IPS-15b (cell line): ENCODE measurements at regions not wholly inside any gene's neighbourhood (a gene's known extent, or its start where the extent isn't known, plus 50 kb on each side); places are given as distances from the start of the nearest gene placed in this dataset.
"Not testable (repeated sequence)": the region's sequence is repeated elsewhere in the genome, so short reads cannot be mapped to it uniquely, and the experiment has no call there.

ENCODE experiments used
- H3K27me3 ChIP-seq: one replicate; pipeline ENCODE4 v1.6.1; 2013; ENCODE audit warnings: low read length; ENCODE audit not compliant: control insufficient read depth, insufficient read depth
- H3K36me3 ChIP-seq: one replicate; pipeline ENCODE4 v1.6.1; 2013; ENCODE audit warnings: low read length; ENCODE audit not compliant: control insufficient read depth, insufficient read depth
- H3K4me1 ChIP-seq: one replicate; pipeline ENCODE4 v1.6.1; 2013; ENCODE audit warnings: mild to moderate bottlenecking, low read length; ENCODE audit not compliant: control insufficient read depth, insufficient read depth
- H3K4me3 ChIP-seq: one replicate; pipeline ENCODE4 v1.5.1; 2013; ENCODE audit warnings: low read depth, low read length
- H3K9ac ChIP-seq: one replicate; pipeline ENCODE4 v1.6.1; 2013; ENCODE audit warnings: low read depth, mild to moderate bottlenecking, low read length
- H3K9me3 ChIP-seq: one replicate; pipeline ENCODE4 v1.6.1; 2013; ENCODE audit warnings: mild to moderate bottlenecking, low read length; ENCODE audit not compliant: control insufficient read depth, insufficient read depth

DNA sequence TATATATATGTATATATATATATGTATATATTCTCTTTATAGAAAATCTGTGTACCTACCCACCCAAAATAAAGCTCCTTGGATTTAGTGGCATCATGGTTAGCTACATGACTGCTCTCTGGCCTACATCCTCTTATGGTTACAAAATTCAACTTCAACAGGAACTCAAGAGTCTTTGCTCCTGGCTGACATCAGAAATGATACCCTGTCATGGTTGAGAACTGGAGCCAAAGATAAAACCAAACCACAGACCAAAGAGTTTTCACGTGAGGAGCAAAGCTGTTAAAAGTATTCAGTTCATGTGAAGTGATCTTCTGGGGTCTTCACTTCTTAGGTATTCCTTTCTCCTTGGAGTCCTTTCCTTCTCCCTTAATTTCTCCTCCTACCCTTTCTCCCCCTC, 476.3 kb downstream of the SOX11 start:
- H3K9ac ChIP-seq = no peak overlapping the region
- H3K9me3 ChIP-seq = no peaks in the 10 kb centered on the region

DNA sequence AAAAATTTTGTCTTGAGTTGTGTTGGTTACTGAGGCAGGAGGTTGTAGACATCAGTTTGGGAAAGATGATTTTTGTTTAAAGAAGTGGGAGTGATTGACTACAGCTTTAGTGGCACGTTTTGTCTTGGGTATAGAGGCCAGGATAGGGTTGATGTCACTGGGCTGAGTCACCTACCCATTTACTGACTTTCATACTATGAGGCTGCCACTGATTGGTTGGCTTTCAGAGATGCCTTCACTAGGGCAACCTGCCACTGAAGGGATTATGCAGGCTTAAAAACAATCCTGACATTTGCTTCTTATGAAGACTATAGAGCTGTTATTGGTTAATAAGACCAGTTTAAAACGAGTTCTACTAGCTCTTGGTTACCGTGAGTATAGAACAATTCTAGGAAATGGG, 479.1 kb downstream of the SOX11 start:
- Histone ChIP-seq H3K36me3 (no peaks in the 10 kb centered on the region), H3K27me3 (no peaks in the 10 kb centered on the region), H3K9ac (no peak overlapping the region), H3K4me3 (no peak overlapping the region), H3K9me3 (no peaks in the 10 kb centered on the region), H3K4me1 (no peaks in the 10 kb centered on the region)

More for the DNA sequence above, 476.3 kb downstream of the SOX11 start:
- no peak overlapping the region for H3K4me3 ChIP-seq
- H3K4me1 ChIP-seq = peaks cover 2% of the 10 kb centered on the region
- H3K27me3 ChIP-seq = no peaks in the 10 kb centered on the region
- no peaks in the 10 kb centered on the region for H3K36me3 ChIP-seq

- H3K4me3 ChIP-seq = no peak overlapping the region
- no peaks in the 10 kb centered on the region for H3K27me3 ChIP-seq
- no peaks in the 10 kb centered on the region for H3K36me3 ChIP-seq
- no peak overlapping the region for H3K9ac ChIP-seq
- H3K4me1 ChIP-seq = no peaks in the 10 kb centered on the region
- H3K9me3 ChIP-seq = no peaks in the 10 kb centered on the region
These were observed 485.6 kb downstream of the SOX11 start for GRCh38 chr2:6177811-6178210.

GRCh38 chr2:6181525-6181924, 489.3 kb downstream of the SOX11 start:
- H3K9ac ChIP-seq = no peak overlapping the region
- H3K36me3 ChIP-seq = no peaks in the 10 kb centered on the region
- H3K4me1 ChIP-seq = no peaks in the 10 kb centered on the region
- no peak overlapping the region for H3K4me3 ChIP-seq
- H3K9me3 ChIP-seq = no peaks in the 10 kb centered on the region
- no peaks in the 10 kb centered on the region for H3K27me3 ChIP-seq

- no peaks in the 10 kb centered on the region for H3K4me1 ChIP-seq
These were observed 489.7 kb downstream of the SOX11 start for GRCh38 chr2:6181926-6182325.

DNA sequence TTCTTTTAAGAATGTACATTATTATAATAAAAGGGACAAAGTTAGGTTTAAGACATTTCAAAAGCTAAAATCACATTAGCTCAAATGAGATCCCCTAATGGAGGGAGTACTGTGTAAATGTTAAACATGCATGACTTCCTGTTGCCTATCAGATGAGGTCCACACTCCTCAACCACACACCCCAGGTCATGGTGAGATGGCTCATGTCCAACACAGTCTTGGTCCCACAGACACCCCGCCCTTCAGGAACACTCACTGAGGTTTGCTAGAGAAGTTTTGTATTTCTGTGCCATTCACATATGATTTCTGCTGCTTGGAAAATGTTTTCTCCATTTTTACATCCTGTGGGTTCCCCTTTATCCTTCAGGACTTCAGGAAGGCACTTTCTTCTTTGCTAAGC, 491.0 kb downstream of the SOX11 start:
- H3K4me1 ChIP-seq = no peaks in the 10 kb centered on the region
- H3K36me3 ChIP-seq = no peaks in the 10 kb centered on the region
- no peaks in the 10 kb centered on the region for H3K27me3 ChIP-seq
- H3K9me3 ChIP-seq = no peaks in the 10 kb centered on the region
- no peak overlapping the region for H3K4me3 ChIP-seq
- no peak overlapping the region for H3K9ac ChIP-seq

More at GRCh38 chr2:6181926-6182325, 489.7 kb downstream of the SOX11 start:
- H3K4me3 ChIP-seq = no peak overlapping the region
- H3K27me3 ChIP-seq = no peaks in the 10 kb centered on the region
- H3K36me3 ChIP-seq = no peaks in the 10 kb centered on the region
- no peak overlapping the region for H3K9ac ChIP-seq
- H3K9me3 ChIP-seq = no peaks in the 10 kb centered on the region

- H3K36me3 ChIP-seq = no peaks in the 10 kb centered on the region
- H3K4me1 ChIP-seq = no peaks in the 10 kb centered on the region
- H3K4me3 ChIP-seq = no peak overlapping the region
- no peaks in the 10 kb centered on the region for H3K27me3 ChIP-seq
- no peak overlapping the region for H3K9ac ChIP-seq
- no peaks in the 10 kb centered on the region for H3K9me3 ChIP-seq
These were observed 492.5 kb downstream of the SOX11 start for GRCh38 chr2:6184532-6185292.

- Histone ChIP-seq H3K36me3 (no peaks in the 10 kb centered on the region), H3K9ac (no peak overlapping the region), H3K27me3 (no peaks in the 10 kb centered on the region), H3K9me3 (no peaks in the 10 kb centered on the region), H3K4me1 (no peaks in the 10 kb centered on the region), H3K4me3 (no peak overlapping the region)
These were observed 494.4 kb downstream of the SOX11 start for GRCh38 chr2:6186332-6187151.

DNA sequence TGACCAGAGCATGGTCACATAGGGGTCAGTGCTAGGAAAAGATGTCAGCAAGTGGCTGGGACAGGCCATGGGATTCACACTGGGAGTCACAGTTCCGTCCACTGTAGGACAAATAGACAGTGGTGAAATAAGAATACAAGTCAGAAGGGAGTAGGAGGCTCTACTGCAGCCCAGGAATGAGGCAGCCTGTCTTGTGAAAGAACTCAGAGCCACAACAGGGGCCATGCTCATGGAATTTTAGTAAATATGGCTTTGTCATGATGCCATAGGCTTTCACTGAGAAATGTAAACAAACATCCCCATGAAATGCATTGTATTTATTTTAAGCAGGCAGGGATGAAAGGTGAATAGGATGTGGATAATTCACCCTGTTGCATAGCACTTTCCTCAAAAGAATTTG, 504.3 kb downstream of the SOX11 start:
- no peaks in the 10 kb centered on the region for H3K9me3 ChIP-seq
- H3K4me3 ChIP-seq = no peak overlapping the region
- H3K4me1 ChIP-seq = no peaks in the 10 kb centered on the region
- no peak overlapping the region for H3K9ac ChIP-seq
- H3K27me3 ChIP-seq = no peaks in the 10 kb centered on the region
- no peaks in the 10 kb centered on the region for H3K36me3 ChIP-seq

DNA sequence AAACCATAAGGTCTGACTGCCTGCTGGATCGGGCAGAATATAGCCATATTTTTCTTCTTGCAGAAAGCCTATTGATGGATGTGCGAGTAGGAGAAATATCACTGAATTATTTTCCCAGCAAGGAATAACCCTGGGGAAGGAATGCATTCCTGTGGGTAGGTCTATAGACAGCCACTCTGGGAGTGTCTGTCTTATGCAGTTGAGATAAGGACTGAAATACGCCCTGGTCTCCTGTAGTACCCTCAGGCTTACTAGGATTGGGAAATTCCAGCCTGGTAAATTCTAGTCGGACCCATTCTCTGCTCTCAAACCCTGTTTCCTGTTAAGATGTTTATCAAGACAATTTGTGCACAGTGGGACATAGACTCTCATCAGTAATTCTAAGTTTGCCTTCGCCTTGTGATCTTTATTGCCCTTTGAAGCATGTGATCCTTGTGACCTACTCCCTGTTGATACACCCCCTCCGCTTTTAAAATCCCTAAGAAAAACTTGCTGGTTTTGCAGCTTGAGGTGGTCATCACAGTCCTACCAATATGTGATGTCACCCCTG, 506.3 kb downstream of the SOX11 start:
- not testable (repeated sequence) for H3K36me3 ChIP-seq, H3K4me3 ChIP-seq, H3K4me1 ChIP-seq, H3K9ac ChIP-seq, H3K9me3 ChIP-seq, H3K27me3 ChIP-seq

GRCh38 chr2:6202756-6203155, 510.6 kb downstream of the SOX11 start:
- Histone ChIP-seq H3K4me3 (no peak overlapping the region), H3K36me3 (no peaks in the 10 kb centered on the region), H3K4me1 (no peaks in the 10 kb centered on the region), H3K9ac (no peak overlapping the region), H3K9me3 (no peaks in the 10 kb centered on the region), H3K27me3 (no peaks in the 10 kb centered on the region)
